ENCODE measurements at regions not wholly inside any gene's neighbourhood (a gene's known extent, or its start where the extent isn't known, plus 50 kb on each side); places are given as distances from the start of the nearest gene placed in this dataset.
"Not testable (repeated sequence)": the region's sequence is repeated elsewhere in the genome, so short reads cannot be mapped to it uniquely, and the experiment has no call there.

- no peak overlapping the region for H3K27ac ChIP-seq (ENCODE audit: low read length)
Measured at GRCh38 chr5:86232246-86232645, 385.5 kb upstream of the COX7C start.

DNA sequence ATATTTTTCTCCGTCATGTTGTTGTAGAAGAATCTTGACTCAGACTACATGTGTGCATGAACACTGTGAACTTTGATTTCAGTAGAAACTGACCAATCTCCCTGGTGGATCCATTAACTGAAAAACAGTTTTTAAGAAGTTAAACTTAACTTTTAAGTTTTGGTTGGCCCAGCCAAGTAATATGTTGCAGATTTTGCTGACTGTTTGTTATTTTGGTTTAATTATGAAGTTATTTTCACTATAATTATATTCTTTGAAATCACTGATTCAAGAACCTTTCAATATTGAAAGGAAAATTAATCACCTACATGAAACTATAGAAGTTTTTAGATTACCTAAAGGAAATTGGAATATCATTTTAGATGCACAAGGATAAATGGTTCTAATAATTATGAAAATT lies 373.6 kb upstream of the COX7C start:
- no peaks in the 10 kb centered on the region for H3K27me3 ChIP-seq (ENCODE audit: control insufficient read depth in 1 of 2, insufficient read depth in 2 of 2, low read length in 2 of 2)
- no peak overlapping the region for H3K4me3 ChIP-seq (ENCODE audit: low read length in 2 of 2)
- no peaks in the 10 kb centered on the region for H3K4me1 ChIP-seq (ENCODE audit: control insufficient read depth, insufficient read depth, low read length)
- no peaks in the 10 kb centered on the region for H3K9me3 ChIP-seq (ENCODE audit: control insufficient read depth in 2 of 2, low read length in 2 of 2)
- no peak overlapping the region for H3K9ac ChIP-seq (ENCODE audit: low read length in 2 of 2)
- no peak overlapping the region for H3K27ac ChIP-seq (ENCODE audit: low read length)
- H3K36me3 ChIP-seq (ENCODE audit: control insufficient read depth in 2 of 2, insufficient read depth in 2 of 2, low read length in 2 of 2): no peaks in the 10 kb centered on the region

More at GRCh38 chr5:86232246-86232645, 385.5 kb upstream of the COX7C start:
- Histone ChIP-seq H3K4me3 (ENCODE audit: low read length in 2 of 2) (no peak overlapping the region), H3K27me3 (ENCODE audit: control insufficient read depth in 1 of 2, insufficient read depth in 2 of 2, low read length in 2 of 2) (no peaks in the 10 kb centered on the region), H3K4me1 (ENCODE audit: control insufficient read depth, insufficient read depth, low read length) (no peaks in the 10 kb centered on the region), H3K36me3 (ENCODE audit: control insufficient read depth in 2 of 2, insufficient read depth in 2 of 2, low read length in 2 of 2) (no peaks in the 10 kb centered on the region), H3K9me3 (ENCODE audit: control insufficient read depth in 2 of 2, low read length in 2 of 2) (no peaks in the 10 kb centered on the region), H3K9ac (ENCODE audit: low read length in 2 of 2) (no peak overlapping the region)

GRCh38 chr5:86257871-86258270 lies 359.9 kb upstream of the COX7C start:
- no peak overlapping the region for H3K27ac ChIP-seq (ENCODE audit: low read length)
- H3K36me3 ChIP-seq (ENCODE audit: control insufficient read depth in 2 of 2, insufficient read depth in 2 of 2, low read length in 2 of 2): no peaks in the 10 kb centered on the region
- H3K9ac ChIP-seq (ENCODE audit: low read length in 2 of 2): no peak overlapping the region
- no peak overlapping the region for H3K4me3 ChIP-seq (ENCODE audit: low read length in 2 of 2)
- H3K27me3 ChIP-seq (ENCODE audit: control insufficient read depth in 1 of 2, insufficient read depth in 2 of 2, low read length in 2 of 2): no peaks in the 10 kb centered on the region
- H3K4me1 ChIP-seq (ENCODE audit: control insufficient read depth, insufficient read depth, low read length): no peaks in the 10 kb centered on the region
- H3K9me3 ChIP-seq (ENCODE audit: control insufficient read depth in 2 of 2, low read length in 2 of 2): no peaks in the 10 kb centered on the region

DNA sequence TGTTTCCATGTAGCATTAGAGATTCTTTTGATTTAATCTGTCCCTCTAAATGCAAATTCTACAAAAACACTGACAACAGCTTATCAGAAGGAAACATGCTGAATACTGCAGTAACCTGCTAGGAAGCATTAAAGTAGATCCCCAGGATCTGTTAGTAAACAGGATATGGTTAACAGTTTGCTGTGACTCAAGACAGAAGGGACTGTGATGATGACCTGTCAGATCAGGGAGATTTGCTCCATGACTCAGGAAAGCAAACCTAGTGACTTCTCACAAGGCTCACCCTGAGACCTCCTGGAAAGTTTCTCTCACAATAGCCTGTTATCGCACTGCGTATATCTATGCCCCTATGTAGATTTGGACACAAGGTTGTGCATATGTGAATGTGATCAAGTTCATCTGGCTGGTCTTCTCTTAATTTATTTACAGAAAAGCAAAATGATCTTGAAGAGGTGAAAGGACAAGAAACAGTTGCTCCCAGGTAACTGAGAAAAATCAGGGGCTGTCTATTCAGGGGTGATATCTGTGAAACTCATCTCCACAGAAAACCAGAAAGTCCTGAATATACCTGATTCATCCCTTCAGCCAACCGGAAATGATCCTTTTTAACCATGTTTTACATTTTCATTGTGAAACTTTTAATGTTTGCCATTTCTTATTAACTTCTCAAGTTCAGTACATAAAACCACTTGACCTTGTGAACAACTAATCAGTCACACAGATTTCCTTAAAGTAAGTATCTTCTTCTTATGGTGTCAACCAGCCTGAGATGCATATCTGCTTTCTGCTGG lies 333.1 kb upstream of the COX7C start:
- H3K9ac ChIP-seq (ENCODE audit: low read length in 2 of 2); H3K4me3 ChIP-seq (ENCODE audit: low read length in 2 of 2); H3K27me3 ChIP-seq (ENCODE audit: control insufficient read depth in 1 of 2, insufficient read depth in 2 of 2, low read length in 2 of 2); H3K4me1 ChIP-seq (ENCODE audit: control insufficient read depth, insufficient read depth, low read length); H3K36me3 ChIP-seq (ENCODE audit: control insufficient read depth in 2 of 2, insufficient read depth in 2 of 2, low read length in 2 of 2); H3K27ac ChIP-seq (ENCODE audit: low read length); H3K9me3 ChIP-seq (ENCODE audit: control insufficient read depth in 2 of 2, low read length in 2 of 2): not testable (repeated sequence)

DNA sequence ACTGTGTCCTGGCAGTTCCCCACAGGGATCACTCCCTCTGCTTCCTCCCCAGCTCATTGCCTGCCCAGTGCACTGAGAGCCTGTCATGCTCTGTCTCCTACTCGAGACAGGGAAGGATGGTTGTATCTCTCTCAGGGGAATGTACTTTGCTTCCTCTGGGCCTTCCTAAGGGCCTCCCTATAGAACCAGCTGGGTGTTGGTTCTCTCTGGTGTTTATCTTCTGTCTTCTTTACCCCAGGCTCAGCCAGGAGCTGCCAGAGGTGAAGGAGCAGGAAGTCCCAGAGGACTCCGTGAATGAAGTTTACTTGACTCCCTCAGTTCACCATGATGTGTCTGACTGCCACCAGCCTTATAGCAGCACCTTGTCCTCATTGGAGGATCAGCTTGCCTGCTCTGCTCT lies 330.3 kb upstream of the COX7C start:
- H3K36me3 ChIP-seq (ENCODE audit: control insufficient read depth in 2 of 2, insufficient read depth in 2 of 2, low read length in 2 of 2); H3K4me1 ChIP-seq (ENCODE audit: control insufficient read depth, insufficient read depth, low read length); H3K27ac ChIP-seq (ENCODE audit: low read length); H3K4me3 ChIP-seq (ENCODE audit: low read length in 2 of 2); H3K9ac ChIP-seq (ENCODE audit: low read length in 2 of 2); H3K9me3 ChIP-seq (ENCODE audit: control insufficient read depth in 2 of 2, low read length in 2 of 2); H3K27me3 ChIP-seq (ENCODE audit: control insufficient read depth in 1 of 2, insufficient read depth in 2 of 2, low read length in 2 of 2): not testable (repeated sequence)

GRCh38 chr5:86289786-86290185 lies 328.0 kb upstream of the COX7C start:
- not testable (repeated sequence) for H3K36me3 ChIP-seq (ENCODE audit: control insufficient read depth in 2 of 2, insufficient read depth in 2 of 2, low read length in 2 of 2); H3K9me3 ChIP-seq (ENCODE audit: control insufficient read depth in 2 of 2, low read length in 2 of 2); H3K9ac ChIP-seq (ENCODE audit: low read length in 2 of 2); H3K27ac ChIP-seq (ENCODE audit: low read length); H3K4me3 ChIP-seq (ENCODE audit: low read length in 2 of 2); H3K27me3 ChIP-seq (ENCODE audit: control insufficient read depth in 1 of 2, insufficient read depth in 2 of 2, low read length in 2 of 2); H3K4me1 ChIP-seq (ENCODE audit: control insufficient read depth, insufficient read depth, low read length)

DNA sequence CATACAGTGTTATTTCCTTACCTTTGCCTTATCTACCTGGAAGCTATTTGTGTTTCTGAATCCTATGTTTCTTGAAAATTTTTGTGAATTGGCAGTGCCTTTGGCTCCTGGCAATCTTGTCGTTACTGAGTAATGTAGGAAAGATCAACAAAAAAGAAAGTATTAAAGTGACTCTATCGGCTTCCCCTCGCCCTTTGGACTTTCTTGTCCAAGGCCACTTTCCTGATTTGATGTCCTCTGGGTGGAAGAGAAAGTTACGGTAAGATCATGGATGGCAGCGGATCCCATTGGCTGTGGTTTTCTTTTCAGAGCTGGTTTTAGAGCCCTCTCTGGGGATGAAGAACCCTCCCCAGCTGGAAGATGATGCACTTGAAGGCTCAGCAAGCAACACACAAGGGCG lies 324.9 kb upstream of the COX7C start:
- H3K36me3 ChIP-seq (ENCODE audit: control insufficient read depth in 2 of 2, insufficient read depth in 2 of 2, low read length in 2 of 2); H3K27me3 ChIP-seq (ENCODE audit: control insufficient read depth in 1 of 2, insufficient read depth in 2 of 2, low read length in 2 of 2); H3K9ac ChIP-seq (ENCODE audit: low read length in 2 of 2); H3K27ac ChIP-seq (ENCODE audit: low read length); H3K4me1 ChIP-seq (ENCODE audit: control insufficient read depth, insufficient read depth, low read length); H3K4me3 ChIP-seq (ENCODE audit: low read length in 2 of 2); H3K9me3 ChIP-seq (ENCODE audit: control insufficient read depth in 2 of 2, low read length in 2 of 2): not testable (repeated sequence)

DNA sequence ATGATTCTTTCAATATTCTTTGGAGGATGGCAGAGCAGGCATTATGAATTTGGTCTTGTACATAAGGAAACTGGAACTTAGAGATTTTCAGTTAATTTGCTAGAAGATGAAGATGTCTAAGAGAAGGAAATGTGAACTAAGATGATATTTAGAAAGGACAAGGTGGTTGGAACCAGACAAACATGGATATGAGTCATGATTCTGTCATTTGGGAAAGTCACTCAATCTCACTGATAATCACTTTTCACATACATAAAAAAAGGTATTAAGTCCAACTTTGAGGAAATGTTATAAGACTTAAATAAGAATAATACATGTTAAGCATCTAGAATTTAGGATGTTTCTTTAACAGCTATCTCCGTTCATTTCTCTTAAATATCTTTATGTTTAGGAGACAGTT lies 315.1 kb upstream of the COX7C start:
- H3K36me3 ChIP-seq (ENCODE audit: control insufficient read depth in 2 of 2, insufficient read depth in 2 of 2, low read length in 2 of 2); H3K27me3 ChIP-seq (ENCODE audit: control insufficient read depth in 1 of 2, insufficient read depth in 2 of 2, low read length in 2 of 2); H3K27ac ChIP-seq (ENCODE audit: low read length); H3K9ac ChIP-seq (ENCODE audit: low read length in 2 of 2); H3K4me3 ChIP-seq (ENCODE audit: low read length in 2 of 2); H3K9me3 ChIP-seq (ENCODE audit: control insufficient read depth in 2 of 2, low read length in 2 of 2); H3K4me1 ChIP-seq (ENCODE audit: control insufficient read depth, insufficient read depth, low read length): not testable (repeated sequence)

DNA sequence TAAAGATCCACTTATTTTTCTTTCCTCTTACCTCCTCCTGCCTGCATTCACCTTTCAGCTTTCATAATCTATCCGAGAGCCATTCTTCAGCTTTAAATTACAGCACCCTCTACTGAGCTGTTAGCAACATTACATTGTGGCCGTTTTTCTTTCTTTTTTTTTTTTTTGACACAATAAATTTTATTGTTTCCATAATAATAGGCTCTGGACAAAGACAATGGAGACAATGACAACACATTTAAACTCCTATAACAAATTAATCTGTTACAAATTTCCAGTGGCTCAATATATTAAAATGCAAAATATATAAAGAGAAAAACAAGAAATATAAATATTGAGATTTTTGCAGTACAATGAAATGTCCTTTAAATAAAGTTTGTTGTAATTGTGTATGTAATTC lies 312.7 kb upstream of the COX7C start:
- H3K9ac ChIP-seq (ENCODE audit: low read length in 2 of 2); H3K27me3 ChIP-seq (ENCODE audit: control insufficient read depth in 1 of 2, insufficient read depth in 2 of 2, low read length in 2 of 2); H3K36me3 ChIP-seq (ENCODE audit: control insufficient read depth in 2 of 2, insufficient read depth in 2 of 2, low read length in 2 of 2); H3K27ac ChIP-seq (ENCODE audit: low read length); H3K4me1 ChIP-seq (ENCODE audit: control insufficient read depth, insufficient read depth, low read length); H3K4me3 ChIP-seq (ENCODE audit: low read length in 2 of 2); H3K9me3 ChIP-seq (ENCODE audit: control insufficient read depth in 2 of 2, low read length in 2 of 2): not testable (repeated sequence)

DNA sequence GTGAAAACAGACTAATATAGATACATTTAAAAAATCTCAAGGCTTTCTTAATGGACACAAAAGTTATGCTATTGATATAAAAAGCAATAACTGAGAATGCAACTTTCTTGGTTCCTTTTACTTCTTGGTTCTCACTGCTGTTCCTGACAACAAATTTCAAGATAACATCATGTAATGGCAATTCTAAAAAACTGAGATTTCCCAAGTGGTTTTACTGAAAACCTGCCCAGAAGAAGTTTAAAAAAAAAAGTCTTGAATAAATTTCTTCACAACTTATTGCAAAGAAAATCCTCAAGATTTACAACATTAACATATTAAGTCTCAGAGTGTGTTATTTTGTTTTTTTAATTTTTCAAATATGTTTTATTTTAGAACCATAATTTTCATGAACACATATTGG lies 302.8 kb upstream of the COX7C start:
- Histone ChIP-seq H3K27me3 (ENCODE audit: control insufficient read depth in 1 of 2, insufficient read depth in 2 of 2, low read length in 2 of 2) (no peaks in the 10 kb centered on the region), H3K4me3 (ENCODE audit: low read length in 2 of 2) (no peak overlapping the region), H3K27ac (ENCODE audit: low read length) (no peak overlapping the region), H3K4me1 (ENCODE audit: control insufficient read depth, insufficient read depth, low read length) (no peaks in the 10 kb centered on the region), H3K9me3 (ENCODE audit: control insufficient read depth in 2 of 2, low read length in 2 of 2) (no peaks in the 10 kb centered on the region), H3K9ac (ENCODE audit: low read length in 2 of 2) (no peak overlapping the region), H3K36me3 (ENCODE audit: control insufficient read depth in 2 of 2, insufficient read depth in 2 of 2, low read length in 2 of 2) (no peaks in the 10 kb centered on the region)

DNA sequence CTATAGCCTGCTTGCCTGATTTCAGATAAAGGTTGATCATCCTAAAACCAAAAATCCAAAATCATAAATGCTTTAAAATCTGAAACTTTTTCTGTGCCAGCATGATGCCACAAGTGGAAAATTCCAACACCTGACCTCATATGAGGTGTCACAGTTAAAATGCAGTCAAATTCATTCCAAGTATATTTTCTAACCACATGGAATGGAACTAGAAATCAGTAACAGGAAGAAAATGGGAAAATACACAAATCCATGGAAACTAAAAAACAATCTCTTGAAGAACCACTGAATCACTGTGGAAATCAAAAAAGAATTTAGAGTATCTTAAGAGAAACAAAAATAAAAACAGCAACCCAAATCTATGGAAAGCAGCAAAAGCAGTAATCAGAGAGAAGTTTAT lies 297.5 kb upstream of the COX7C start:
- H3K27ac ChIP-seq (ENCODE audit: low read length): no peak overlapping the region
- no peaks in the 10 kb centered on the region for H3K9me3 ChIP-seq (ENCODE audit: control insufficient read depth in 2 of 2, low read length in 2 of 2)
- no peak overlapping the region for H3K9ac ChIP-seq (ENCODE audit: low read length in 2 of 2)
- H3K36me3 ChIP-seq (ENCODE audit: control insufficient read depth in 2 of 2, insufficient read depth in 2 of 2, low read length in 2 of 2): no peaks in the 10 kb centered on the region
- H3K4me1 ChIP-seq (ENCODE audit: control insufficient read depth, insufficient read depth, low read length): no peaks in the 10 kb centered on the region
- no peak overlapping the region for H3K4me3 ChIP-seq (ENCODE audit: low read length in 2 of 2)
- H3K27me3 ChIP-seq (ENCODE audit: control insufficient read depth in 1 of 2, insufficient read depth in 2 of 2, low read length in 2 of 2): no peaks in the 10 kb centered on the region

Measured in stomach smooth muscle (tissue), 2 donors.